ENCODE measurements at regions not wholly inside any gene's neighbourhood (a gene's known extent, or its start where the extent isn't known, plus 50 kb on each side); places are given as distances from the start of the nearest gene placed in this dataset.

GRCh38 chr14:106129274-106129673 is 602.9 kb downstream of the TMEM121 start:
- no peak for TF ChIP-seq CTCF (IDR thresholded peaks at IDR 0.05)
- TF ChIP-seq POLR2A (IDR thresholded peaks at IDR 0.05), result no peak
